Middle frontal gyrus (tissue), 1 donor: ENCODE measurements at regions not wholly inside any gene's neighbourhood (a gene's known extent, or its start where the extent isn't known, plus 50 kb on each side); places are given as distances from the start of the nearest gene placed in this dataset.

Experiments used
- DNase-seq: peaks from one replicate; pipeline ENCODE4 v3.0.0-alpha.2; 2015; ENCODE audit warnings: low spot score; ENCODE audit errors: extremely low spot score

GRCh38 chr3:132236701-132237651 is 80.2 kb upstream of the ACP3 start:
- DNase-seq = no peak

- no peak for DNase-seq
These were observed 79.6 kb upstream of the ACP3 start for GRCh38 chr3:132237652-132238032.

GRCh38 chr3:132239587-132239986 is 77.6 kb upstream of the ACP3 start:
- DNase-seq = no peak

GRCh38 chr3:132241776-132242514 is 75.3 kb upstream of the ACP3 start:
- peak; percentile 31 for DNase-seq

- no peak for DNase-seq
These were observed 74.4 kb upstream of the ACP3 start for GRCh38 chr3:132242790-132243189.

- DNase-seq = no peak
These were observed 71.6 kb upstream of the ACP3 start for GRCh38 chr3:132245552-132246142.

- no peak for DNase-seq
These were observed 71.0 kb upstream of the ACP3 start for GRCh38 chr3:132246212-132246611.

- no peak for DNase-seq
These were observed 70.0 kb upstream of the ACP3 start for GRCh38 chr3:132247211-132247610.

- no peak for DNase-seq
These were observed 68.7 kb upstream of the ACP3 start for GRCh38 chr3:132248490-132248889.

GRCh38 chr3:132253262-132253878 is 63.8 kb upstream of the ACP3 start:
- DNase-seq = peak; percentile 34

- DNase-seq = no peak
These were observed 63.0 kb upstream of the ACP3 start for GRCh38 chr3:132254076-132254755.

GRCh38 chr3:132255041-132255745 is 62.0 kb upstream of the ACP3 start:
- DNase-seq = peak; percentile 55

- no peak for DNase-seq
These were observed 60.2 kb upstream of the ACP3 start for GRCh38 chr3:132256989-132257388.

- DNase-seq = no peak
These were observed 55.7 kb upstream of the ACP3 start for GRCh38 chr3:132261506-132261905.

GRCh38 chr3:132262305-132262704 is 54.9 kb upstream of the ACP3 start:
- DNase-seq = no peak

GRCh38 chr3:132262956-132263355 is 54.3 kb upstream of the ACP3 start:
- DNase-seq = no peak

- no peak for DNase-seq
These were observed 52.2 kb upstream of the ACP3 start for GRCh38 chr3:132265028-132265427.

- no peak for DNase-seq
These were observed 51.7 kb upstream of the ACP3 start for GRCh38 chr3:132265488-132265887.

GRCh38 chr3:132267391-132267993 is 49.7 kb upstream of the ACP3 start:
- no peak for DNase-seq
